GM18907 (cell line): ENCODE measurements at regions not wholly inside any gene's neighbourhood (a gene's known extent, or its start where the extent isn't known, plus 50 kb on each side); places are given as distances from the start of the nearest gene placed in this dataset.

Experiments used
- ATAC-seq: cut with Tn5 transposase; IDR thresholded peaks from one replicate; pipeline ENCODE4 v1.9.1; 2021; ENCODE audit warnings: mild to moderate bottlenecking, moderate library complexity; ENCODE audit not compliant: unreplicated experiment

DNA sequence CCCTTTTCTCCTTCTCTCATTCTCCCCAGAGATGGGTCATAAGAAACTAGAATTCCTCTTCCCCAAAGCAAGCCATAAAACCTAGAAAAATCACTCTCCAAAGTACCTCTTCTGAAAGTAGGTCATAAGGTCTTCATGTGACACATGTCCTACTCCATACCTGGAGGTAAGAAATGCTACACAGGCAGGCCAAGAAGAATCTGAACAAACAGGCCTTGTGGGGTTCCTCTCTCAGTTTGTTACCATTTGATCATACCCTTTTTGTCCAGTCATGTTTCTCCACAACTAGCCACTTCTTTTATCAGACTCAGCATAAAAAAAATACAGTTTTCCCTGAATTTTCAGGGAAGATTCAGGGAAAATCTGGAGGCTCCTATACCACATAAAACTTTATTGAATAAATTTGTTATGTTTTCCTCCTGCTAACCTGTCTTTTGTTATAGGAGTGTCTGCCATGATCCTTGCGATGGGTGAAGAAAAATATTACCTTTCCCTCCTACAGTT is 134.4 kb upstream of the LMO4 start:
- no peak for ATAC-seq

DNA sequence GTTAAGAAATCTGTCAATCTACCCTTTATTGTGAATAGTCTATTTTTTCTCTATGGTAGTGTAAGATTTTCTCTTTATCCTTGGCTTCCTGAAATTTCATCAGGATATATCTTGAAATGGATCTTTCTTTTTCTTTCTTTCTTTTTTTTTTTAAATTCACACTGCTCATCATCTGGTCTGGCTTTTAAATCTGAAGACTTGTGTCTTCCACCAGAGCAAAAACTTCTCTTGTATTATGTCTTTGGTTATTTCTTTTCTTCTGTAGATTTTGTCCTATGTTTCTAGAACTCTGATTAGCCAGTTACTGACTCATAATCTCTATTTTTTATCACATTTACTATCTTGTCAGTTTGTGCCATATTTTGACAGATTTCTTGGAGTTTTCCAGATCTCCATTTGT is 133.8 kb upstream of the LMO4 start:
- ATAC-seq, result no peak

- no peak for ATAC-seq
These were observed 132.4 kb upstream of the LMO4 start for GRCh38 chr1:87196110-87196827.

DNA sequence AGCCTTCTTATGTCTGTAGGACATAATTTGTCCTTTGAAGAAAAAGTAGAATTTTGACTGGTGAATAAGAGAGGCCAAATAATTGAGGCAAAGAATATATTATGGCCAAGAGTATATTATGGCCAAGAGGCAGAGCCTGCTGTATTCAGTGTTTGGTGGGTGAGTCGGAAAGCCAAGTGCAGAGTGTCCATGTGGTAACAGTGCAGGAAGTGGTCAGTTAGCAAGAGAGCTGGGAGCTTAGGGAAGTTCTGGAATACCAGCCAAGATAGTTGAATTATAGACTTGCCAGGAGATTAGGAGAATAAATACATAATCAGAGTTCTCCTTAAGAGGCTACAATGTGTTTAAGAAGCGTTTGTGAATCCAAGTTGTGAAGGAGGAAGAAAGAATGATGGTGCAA is 131.5 kb upstream of the LMO4 start:
- ATAC-seq, result no peak

GRCh38 chr1:87197641-87198040 is 131.0 kb upstream of the LMO4 start:
- no peak for ATAC-seq

DNA sequence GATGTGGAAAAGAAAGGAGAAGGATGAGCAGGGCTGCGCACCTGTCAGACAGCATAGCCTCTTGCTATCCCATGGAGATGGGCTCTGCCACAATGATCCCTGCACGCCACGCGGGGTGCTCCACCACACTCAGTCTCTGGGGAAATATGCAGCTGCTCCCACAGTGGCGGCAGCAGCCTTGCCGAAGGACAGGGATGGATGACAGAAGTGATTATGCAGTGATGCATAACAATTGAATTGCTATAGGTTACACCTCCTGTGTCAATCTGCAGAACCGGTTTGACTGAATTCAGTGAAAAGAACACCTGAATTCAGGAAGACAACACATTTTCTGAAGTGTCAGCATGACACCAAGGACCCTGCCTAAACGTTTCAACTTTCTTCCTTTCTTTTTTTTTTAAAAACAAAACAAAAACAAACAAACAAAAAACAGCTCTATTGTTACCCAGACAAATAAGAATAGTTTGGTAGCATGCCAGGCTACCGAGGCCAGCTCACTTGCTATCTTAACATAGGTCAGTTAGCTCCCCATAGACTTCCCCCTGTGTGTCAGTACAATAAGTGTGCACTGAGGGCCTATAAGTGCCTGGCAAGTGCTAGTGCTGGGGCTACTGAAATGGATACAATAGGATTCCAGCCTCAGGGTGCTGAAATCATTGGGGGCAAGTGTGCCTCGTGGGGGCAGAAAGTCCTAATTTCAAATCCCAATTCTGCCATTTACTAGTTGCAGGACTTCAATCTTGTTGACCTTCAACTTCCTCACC is 127.6 kb upstream of the LMO4 start:
- no peak for ATAC-seq

- no peak for ATAC-seq
These were observed 126.9 kb upstream of the LMO4 start for GRCh38 chr1:87201768-87202167.

DNA sequence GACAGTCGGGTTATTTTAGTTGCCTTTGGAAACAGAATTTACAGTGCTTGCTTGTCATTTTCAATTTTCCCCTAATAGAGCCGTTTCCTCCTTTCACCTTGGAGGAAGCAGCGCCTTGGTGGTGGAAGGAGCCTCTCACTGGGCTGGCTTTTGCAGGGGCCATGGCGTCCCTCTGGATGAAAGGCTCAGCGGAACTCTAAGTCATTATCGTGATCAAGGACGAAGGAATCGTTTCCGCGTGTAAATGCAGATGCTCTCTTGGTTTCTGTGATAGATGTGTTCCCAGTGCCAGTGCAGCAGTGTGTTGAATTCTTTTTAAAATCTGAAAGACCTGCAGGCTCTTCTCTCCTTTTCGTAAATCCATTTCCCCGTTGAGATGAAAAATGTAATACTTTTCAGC is 126.2 kb upstream of the LMO4 start:
- no peak for ATAC-seq

DNA sequence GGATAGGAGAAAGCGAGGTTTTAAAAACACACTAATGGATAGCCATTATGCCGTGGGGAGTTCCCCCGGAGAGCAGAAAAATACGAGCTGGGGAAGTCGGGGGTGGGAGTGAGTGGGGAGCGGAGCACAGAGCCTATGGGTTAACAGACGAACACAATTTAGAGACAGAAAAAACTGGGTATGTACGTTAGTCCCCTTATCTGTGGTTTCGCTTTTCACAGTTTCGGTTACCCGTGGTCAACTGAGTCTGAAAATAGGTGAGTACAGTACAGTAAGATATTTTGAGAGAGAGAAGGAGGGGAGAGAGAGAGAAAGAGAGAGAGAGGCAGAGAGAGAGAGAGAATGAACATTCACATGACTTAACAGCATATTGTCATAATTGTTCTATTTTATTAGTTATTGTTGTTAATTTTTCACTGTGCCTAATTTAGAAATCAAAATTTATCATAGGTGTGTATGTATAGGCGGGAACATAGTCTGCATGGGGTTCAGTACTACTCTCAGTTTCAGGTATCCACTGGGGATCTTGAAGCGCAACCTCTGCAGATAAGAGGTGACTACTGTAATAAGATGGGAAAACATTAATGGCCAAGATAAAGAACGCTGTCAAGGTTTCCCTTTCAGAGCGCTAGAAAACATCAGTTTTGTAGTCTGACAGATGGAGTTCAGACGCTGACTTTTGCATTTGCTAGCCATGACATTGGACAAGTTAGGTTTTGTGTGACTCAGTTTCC is 125.6 kb upstream of the LMO4 start:
- peak; percentile 92 for ATAC-seq

- no peak for ATAC-seq
These were observed 124.8 kb upstream of the LMO4 start for GRCh38 chr1:87203904-87204303.

DNA sequence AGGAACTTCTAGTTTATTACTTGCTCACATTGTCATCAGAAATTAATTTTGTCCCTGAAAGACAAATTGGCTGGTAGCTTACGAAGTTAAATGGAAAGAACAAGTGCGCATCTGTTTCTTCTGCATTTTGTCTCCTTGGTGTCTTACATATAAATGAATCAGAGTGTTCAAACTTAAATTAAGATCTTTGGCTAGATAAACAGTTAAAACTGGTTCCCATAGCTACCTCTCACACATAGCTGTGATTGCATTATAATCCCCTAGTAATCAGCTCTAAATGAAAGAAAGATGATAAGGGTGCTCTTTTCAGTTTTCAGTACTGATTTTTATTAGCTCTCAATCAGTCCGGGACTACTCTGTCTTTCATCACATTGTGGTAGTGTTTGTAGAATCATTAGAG is 124.2 kb upstream of the LMO4 start:
- ATAC-seq, result no peak

GRCh38 chr1:87204921-87205320 is 123.8 kb upstream of the LMO4 start:
- ATAC-seq, result no peak

GRCh38 chr1:87206044-87206831 is 122.4 kb upstream of the LMO4 start:
- no peak for ATAC-seq

- ATAC-seq, result no peak
These were observed 120.6 kb upstream of the LMO4 start for GRCh38 chr1:87208080-87208479.

- ATAC-seq, result no peak
These were observed 119.7 kb upstream of the LMO4 start for GRCh38 chr1:87208931-87209330.

DNA sequence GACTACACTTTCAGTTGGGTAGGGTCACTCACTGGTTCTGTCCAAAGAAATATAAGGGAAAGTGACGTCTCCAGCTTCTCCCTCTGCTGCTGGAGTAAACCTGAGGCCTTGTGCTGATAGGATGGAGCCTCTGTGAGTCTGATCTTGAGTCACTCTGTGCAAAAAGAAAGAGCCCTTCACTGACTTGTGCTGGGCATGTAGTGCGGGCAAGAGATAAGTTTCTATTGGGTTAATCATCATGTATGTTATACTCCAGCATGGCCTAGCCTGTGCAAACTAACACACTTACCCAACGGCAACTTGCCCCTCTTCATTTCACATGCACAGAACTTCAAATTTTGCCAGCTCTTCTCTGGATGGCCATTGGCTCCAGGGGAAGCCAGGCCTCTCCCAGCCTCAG is 118.5 kb upstream of the LMO4 start:
- no peak for ATAC-seq

DNA sequence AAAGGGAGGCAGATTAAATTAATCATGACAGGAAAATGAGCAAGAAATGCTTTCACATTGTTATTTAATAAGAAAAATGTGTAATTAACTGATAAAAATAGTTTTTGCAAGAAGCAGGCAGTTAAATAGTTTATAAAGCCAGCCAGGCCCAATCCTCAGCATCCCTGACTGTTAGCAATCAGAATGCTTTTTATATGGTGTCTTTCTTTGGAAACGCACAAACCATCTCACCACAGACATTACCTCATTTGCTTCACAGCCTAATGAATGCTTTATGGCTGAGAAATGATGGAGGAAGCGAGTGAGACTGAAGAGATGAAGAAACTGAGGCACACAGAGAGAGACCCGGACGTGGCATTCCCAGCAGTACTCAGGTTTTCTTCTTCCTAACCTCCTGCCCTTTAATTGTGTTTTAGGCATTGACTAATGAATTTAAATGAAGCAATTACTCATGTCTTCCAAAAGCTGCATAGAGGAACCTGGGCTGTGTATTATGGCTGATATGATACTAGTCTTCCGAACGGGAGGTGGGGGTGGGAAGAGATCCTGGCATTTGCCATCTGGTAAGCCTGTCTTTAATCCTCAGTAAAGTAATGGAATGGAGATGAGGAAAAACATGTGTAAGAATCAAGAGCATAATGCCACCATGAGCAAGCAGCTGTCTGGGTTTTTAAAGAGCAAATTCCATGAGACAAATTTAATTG is 116.1 kb upstream of the LMO4 start:
- ATAC-seq, result no peak

- no peak for ATAC-seq
These were observed 115.6 kb upstream of the LMO4 start for GRCh38 chr1:87213135-87213515.

GRCh38 chr1:87215592-87215991 is 113.1 kb upstream of the LMO4 start:
- ATAC-seq, result no peak

DNA sequence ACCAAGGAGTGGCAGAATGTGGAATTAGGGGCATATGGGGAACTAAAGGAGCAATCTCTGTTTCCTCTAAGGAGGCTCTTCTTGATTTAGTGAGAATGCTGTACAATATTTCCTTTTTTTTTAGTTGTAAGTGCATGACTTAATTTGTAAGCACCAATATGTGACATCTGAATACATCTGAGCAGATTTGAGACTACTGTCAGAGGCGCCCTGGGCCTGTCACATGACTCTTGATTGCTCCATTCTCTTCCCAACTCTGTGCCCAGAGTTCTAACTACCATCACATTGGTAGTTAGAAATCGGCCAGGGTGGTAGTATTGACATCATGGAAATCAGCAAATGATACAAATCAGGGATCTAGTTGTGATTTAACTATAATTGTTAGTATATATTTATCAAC is 110.1 kb upstream of the LMO4 start:
- ATAC-seq, result no peak
